ENCODE measurements at regions not wholly inside any gene's neighbourhood (a gene's known extent, or its start where the extent isn't known, plus 50 kb on each side); places are given as distances from the start of the nearest gene placed in this dataset.

- DNase-seq (ENCODE audit: low spot score): no peak
- Mint-ChIP-seq H3K36me3 (ENCODE audit: low read depth) (no peaks in the 10 kb centered on the region), H3K4me1 (ENCODE audit: low read depth) (peaks cover 2% of the 10 kb centered on the region), H3K27ac (no peak overlapping the region), H3K27me3 (ENCODE audit: low read depth) (no peaks in the 10 kb centered on the region), H3K4me3 (ENCODE audit: low read depth) (no peak overlapping the region), H3K9me3 (no peaks in the 10 kb centered on the region)
- intact Hi-C loops (cut with micrococcal nuclease): no loop called here
Measured at GRCh38 chr18:77677536-77677935, 427.9 kb downstream of the GALR1 start.

GRCh38 chr18:77679869-77680268 is 430.2 kb downstream of the GALR1 start:
- Mint-ChIP-seq H3K9me3 (no peaks in the 10 kb centered on the region), H3K4me3 (ENCODE audit: low read depth) (no peak overlapping the region), H3K36me3 (ENCODE audit: low read depth) (no peaks in the 10 kb centered on the region), H3K27me3 (ENCODE audit: low read depth) (no peaks in the 10 kb centered on the region), H3K27ac (no peak overlapping the region), H3K4me1 (ENCODE audit: low read depth) (peaks cover 2% of the 10 kb centered on the region)
- intact Hi-C loops (cut with micrococcal nuclease): no loop called here
- DNase-seq (ENCODE audit: low spot score): no peak

- Mint-ChIP-seq H3K9me3 (no peaks in the 10 kb centered on the region), H3K4me3 (ENCODE audit: low read depth) (no peak overlapping the region), H3K36me3 (ENCODE audit: low read depth) (no peaks in the 10 kb centered on the region), H3K27me3 (ENCODE audit: low read depth) (peaks cover 1% of the 10 kb centered on the region), H3K27ac (no peak overlapping the region), H3K4me1 (ENCODE audit: low read depth) (no peaks in the 10 kb centered on the region)
- no peak for DNase-seq (ENCODE audit: low spot score)
- intact Hi-C loops (cut with micrococcal nuclease): no loop called here
Measured at GRCh38 chr18:77700051-77700450, 450.4 kb downstream of the GALR1 start.

GRCh38 chr18:77701977-77702376 is 452.3 kb downstream of the GALR1 start:
- H3K4me3 Mint-ChIP-seq (ENCODE audit: low read depth): no peak overlapping the region
- no peak for DNase-seq (ENCODE audit: low spot score)
- intact Hi-C loops (cut with micrococcal nuclease): no loop called here
- H3K4me1 Mint-ChIP-seq (ENCODE audit: low read depth): no peaks in the 10 kb centered on the region
- H3K36me3 Mint-ChIP-seq (ENCODE audit: low read depth): no peaks in the 10 kb centered on the region
- H3K27ac Mint-ChIP-seq: no peak overlapping the region
- H3K9me3 Mint-ChIP-seq: no peaks in the 10 kb centered on the region
- H3K27me3 Mint-ChIP-seq (ENCODE audit: low read depth): peaks cover 1% of the 10 kb centered on the region

GRCh38 chr18:77702686-77703085 is 453.0 kb downstream of the GALR1 start:
- Mint-ChIP-seq H3K27me3 (ENCODE audit: low read depth) (peaks cover 1% of the 10 kb centered on the region), H3K4me3 (ENCODE audit: low read depth) (no peak overlapping the region), H3K4me1 (ENCODE audit: low read depth) (no peaks in the 10 kb centered on the region), H3K36me3 (ENCODE audit: low read depth) (no peaks in the 10 kb centered on the region), H3K27ac (no peak overlapping the region), H3K9me3 (no peaks in the 10 kb centered on the region)
- DNase-seq (ENCODE audit: low spot score): no peak
- intact Hi-C loops (cut with micrococcal nuclease): no loop called here

GRCh38 chr18:77705301-77705700 is 455.7 kb downstream of the GALR1 start:
- H3K9me3 Mint-ChIP-seq: no peaks in the 10 kb centered on the region
- peaks cover 1% of the 10 kb centered on the region for H3K27me3 Mint-ChIP-seq (ENCODE audit: low read depth)
- no peaks in the 10 kb centered on the region for H3K4me1 Mint-ChIP-seq (ENCODE audit: low read depth)
- no peak for DNase-seq (ENCODE audit: low spot score)
- H3K4me3 Mint-ChIP-seq (ENCODE audit: low read depth): no peak overlapping the region
- H3K27ac Mint-ChIP-seq: no peak overlapping the region
- intact Hi-C loops (cut with micrococcal nuclease): no loop called here
- no peaks in the 10 kb centered on the region for H3K36me3 Mint-ChIP-seq (ENCODE audit: low read depth)

- Mint-ChIP-seq H3K36me3 (ENCODE audit: low read depth) (no peaks in the 10 kb centered on the region), H3K27me3 (ENCODE audit: low read depth) (no peaks in the 10 kb centered on the region), H3K9me3 (no peaks in the 10 kb centered on the region), H3K27ac (no peak overlapping the region), H3K4me3 (ENCODE audit: low read depth) (no peak overlapping the region), H3K4me1 (ENCODE audit: low read depth) (no peaks in the 10 kb centered on the region)
- intact Hi-C loops (cut with micrococcal nuclease): no loop called here
- no peak for DNase-seq (ENCODE audit: low spot score)
Measured at GRCh38 chr18:77708826-77709506, 459.3 kb downstream of the GALR1 start.

- Mint-ChIP-seq H3K27me3 (ENCODE audit: low read depth) (no peaks in the 10 kb centered on the region), H3K4me3 (ENCODE audit: low read depth) (no peak overlapping the region), H3K9me3 (no peaks in the 10 kb centered on the region), H3K4me1 (ENCODE audit: low read depth) (no peaks in the 10 kb centered on the region), H3K36me3 (ENCODE audit: low read depth) (no peaks in the 10 kb centered on the region), H3K27ac (no peak overlapping the region)
- DNase-seq (ENCODE audit: low spot score): no peak
- intact Hi-C loops (cut with micrococcal nuclease): no loop called here
Measured at GRCh38 chr18:77711096-77711495, 461.4 kb downstream of the GALR1 start.

- H3K9me3 Mint-ChIP-seq: no peaks in the 10 kb centered on the region
Measured at GRCh38 chr18:77714716-77715115, 465.1 kb downstream of the GALR1 start.

GRCh38 chr18:77716282-77716681 is 466.6 kb downstream of the GALR1 start:
- no peak for DNase-seq (ENCODE audit: low spot score)
- Mint-ChIP-seq H3K4me1 (ENCODE audit: low read depth) (no peaks in the 10 kb centered on the region), H3K4me3 (ENCODE audit: low read depth) (no peak overlapping the region), H3K27me3 (ENCODE audit: low read depth) (no peaks in the 10 kb centered on the region), H3K9me3 (no peaks in the 10 kb centered on the region), H3K27ac (no peak overlapping the region), H3K36me3 (ENCODE audit: low read depth) (no peaks in the 10 kb centered on the region)
- intact Hi-C loops (cut with micrococcal nuclease): no loop called here

More at GRCh38 chr18:77714716-77715115, 465.1 kb downstream of the GALR1 start:
- DNase-seq (ENCODE audit: low spot score): no peak
- no peaks in the 10 kb centered on the region for H3K4me1 Mint-ChIP-seq (ENCODE audit: low read depth)
- no peak overlapping the region for H3K4me3 Mint-ChIP-seq (ENCODE audit: low read depth)
- H3K36me3 Mint-ChIP-seq (ENCODE audit: low read depth): no peaks in the 10 kb centered on the region
- no peaks in the 10 kb centered on the region for H3K27me3 Mint-ChIP-seq (ENCODE audit: low read depth)
- H3K27ac Mint-ChIP-seq: no peak overlapping the region
- intact Hi-C loops (cut with micrococcal nuclease): no loop called here

- Mint-ChIP-seq H3K9me3 (no peaks in the 10 kb centered on the region), H3K4me3 (ENCODE audit: low read depth) (no peak overlapping the region), H3K4me1 (ENCODE audit: low read depth) (no peaks in the 10 kb centered on the region), H3K27me3 (ENCODE audit: low read depth) (no peaks in the 10 kb centered on the region), H3K27ac (no peak overlapping the region), H3K36me3 (ENCODE audit: low read depth) (no peaks in the 10 kb centered on the region)
- intact Hi-C loops (cut with micrococcal nuclease): no loop called here
- no peak for DNase-seq (ENCODE audit: low spot score)
Measured at GRCh38 chr18:77733292-77733903, 483.8 kb downstream of the GALR1 start.

GRCh38 chr18:77736842-77737241 is 487.2 kb downstream of the GALR1 start:
- Mint-ChIP-seq H3K36me3 (ENCODE audit: low read depth) (no peaks in the 10 kb centered on the region), H3K9me3 (no peaks in the 10 kb centered on the region), H3K4me1 (ENCODE audit: low read depth) (no peaks in the 10 kb centered on the region), H3K27ac (no peak overlapping the region), H3K4me3 (ENCODE audit: low read depth) (no peak overlapping the region), H3K27me3 (ENCODE audit: low read depth) (no peaks in the 10 kb centered on the region)
- DNase-seq (ENCODE audit: low spot score): no peak
- intact Hi-C loops (cut with micrococcal nuclease): no loop called here

- intact Hi-C loops (cut with micrococcal nuclease): no loop called here
- DNase-seq (ENCODE audit: low spot score): no peak
- Mint-ChIP-seq H3K9me3 (no peaks in the 10 kb centered on the region), H3K4me1 (ENCODE audit: low read depth) (no peaks in the 10 kb centered on the region), H3K27me3 (ENCODE audit: low read depth) (no peaks in the 10 kb centered on the region), H3K4me3 (ENCODE audit: low read depth) (no peak overlapping the region), H3K27ac (no peak overlapping the region), H3K36me3 (ENCODE audit: low read depth) (no peaks in the 10 kb centered on the region)
Measured at GRCh38 chr18:77737405-77737804, 487.8 kb downstream of the GALR1 start.

Measured in activated T-helper 2 cell treated with anti-CD3 and anti-CD28 coated beads, Interferon-gamma antibody, Interleukin-2, Interleukin-4, amounts not matched to agents 10 μg/mL and 5 μg/mL and 100 μg/mL, durations not matched to agents 14 hours and 24 hours and 36 hours (primary cell).